ENCODE measurements at regions not wholly inside any gene's neighbourhood (a gene's known extent, or its start where the extent isn't known, plus 50 kb on each side); places are given as distances from the start of the nearest gene placed in this dataset.

GRCh38 chr13:111862836-111863815 lies 203.8 kb upstream of the SOX1 start:
- no peak overlapping the region for H3K27ac Mint-ChIP-seq
- peak; percentile 59 for DNase-seq (ENCODE audit: extremely low spot score, unreplicated experiment)
- H3K36me3 Mint-ChIP-seq, result no peaks in the 10 kb centered on the region
- TF ChIP-seq, protein P1, sequence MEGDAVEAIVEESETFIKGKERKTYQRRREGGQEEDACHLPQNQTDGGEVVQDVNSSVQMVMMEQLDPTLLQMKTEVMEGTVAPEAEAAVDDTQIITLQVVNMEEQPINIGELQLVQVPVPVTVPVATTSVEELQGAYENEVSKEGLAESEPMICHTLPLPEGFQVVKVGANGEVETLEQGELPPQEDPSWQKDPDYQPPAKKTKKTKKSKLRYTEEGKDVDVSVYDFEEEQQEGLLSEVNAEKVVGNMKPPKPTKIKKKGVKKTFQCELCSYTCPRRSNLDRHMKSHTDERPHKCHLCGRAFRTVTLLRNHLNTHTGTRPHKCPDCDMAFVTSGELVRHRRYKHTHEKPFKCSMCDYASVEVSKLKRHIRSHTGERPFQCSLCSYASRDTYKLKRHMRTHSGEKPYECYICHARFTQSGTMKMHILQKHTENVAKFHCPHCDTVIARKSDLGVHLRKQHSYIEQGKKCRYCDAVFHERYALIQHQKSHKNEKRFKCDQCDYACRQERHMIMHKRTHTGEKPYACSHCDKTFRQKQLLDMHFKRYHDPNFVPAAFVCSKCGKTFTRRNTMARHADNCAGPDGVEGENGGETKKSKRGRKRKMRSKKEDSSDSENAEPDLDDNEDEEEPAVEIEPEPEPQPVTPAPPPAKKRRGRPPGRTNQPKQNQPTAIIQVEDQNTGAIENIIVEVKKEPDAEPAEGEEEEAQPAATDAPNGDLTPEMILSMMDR (conservative IDR thresholded peaks at IDR 0.05), result no peak
- H3K9me3 Mint-ChIP-seq, result peaks cover 6% of the 10 kb centered on the region
- no peak overlapping the region for H3K4me3 Mint-ChIP-seq
- no peaks in the 10 kb centered on the region for H3K4me1 Mint-ChIP-seq (ENCODE audit: unreplicated experiment)
- peaks cover 34% of the 10 kb centered on the region for H3K27me3 Mint-ChIP-seq

GRCh38 chr13:111864566-111864965 lies 202.4 kb upstream of the SOX1 start:
- DNase-seq (ENCODE audit: extremely low spot score, unreplicated experiment), result peak; percentile 32
- H3K27ac Mint-ChIP-seq, result no peak overlapping the region
- H3K9me3 Mint-ChIP-seq, result peaks cover 6% of the 10 kb centered on the region

GRCh38 chr13:111865046-111865445 lies 201.9 kb upstream of the SOX1 start:
- TF ChIP-seq, protein P1 (conservative IDR thresholded peaks at IDR 0.05), result no peak
- Mint-ChIP-seq H3K36me3 (no peaks in the 10 kb centered on the region), H3K4me3 (no peak overlapping the region), H3K4me1 (ENCODE audit: unreplicated experiment) (no peaks in the 10 kb centered on the region), H3K27me3 (peaks cover 48% of the 10 kb centered on the region), H3K27ac (no peak overlapping the region), H3K9me3 (peaks cover 6% of the 10 kb centered on the region)
- DNase-seq (ENCODE audit: extremely low spot score, unreplicated experiment), result no peak

More at GRCh38 chr13:111864566-111864965, 202.4 kb upstream of the SOX1 start:
- Mint-ChIP-seq H3K4me3 (no peak overlapping the region), H3K36me3 (no peaks in the 10 kb centered on the region), H3K27me3 (peaks cover 47% of the 10 kb centered on the region), H3K4me1 (ENCODE audit: unreplicated experiment) (no peaks in the 10 kb centered on the region)
- TF ChIP-seq, protein P1 (conservative IDR thresholded peaks at IDR 0.05), result no peak

- Mint-ChIP-seq H3K4me1 (ENCODE audit: unreplicated experiment) (no peaks in the 10 kb centered on the region), H3K36me3 (no peaks in the 10 kb centered on the region), H3K27me3 (peaks cover 47% of the 10 kb centered on the region), H3K9me3 (peaks cover 6% of the 10 kb centered on the region), H3K27ac (no peak overlapping the region), H3K4me3 (no peak overlapping the region)
- DNase-seq (ENCODE audit: extremely low spot score, unreplicated experiment), result peak; percentile 44
- TF ChIP-seq, protein P1 (conservative IDR thresholded peaks at IDR 0.05), result no peak
Observed at GRCh38 chr13:111865826-111866225, 201.1 kb upstream of the SOX1 start.

- Mint-ChIP-seq H3K27ac (no peak overlapping the region), H3K27me3 (peaks cover 47% of the 10 kb centered on the region), H3K36me3 (no peaks in the 10 kb centered on the region), H3K4me3 (no peak overlapping the region), H3K9me3 (no peaks in the 10 kb centered on the region), H3K4me1 (ENCODE audit: unreplicated experiment) (no peaks in the 10 kb centered on the region)
- TF ChIP-seq, protein P1 (conservative IDR thresholded peaks at IDR 0.05), result no peak
- peak; percentile 40 for DNase-seq (ENCODE audit: extremely low spot score, unreplicated experiment)
Observed at GRCh38 chr13:111866731-111867245, 200.2 kb upstream of the SOX1 start.
